Mesothelial cell of epicardium (in vitro differentiated cells): ENCODE measurements at regions not wholly inside any gene's neighbourhood (a gene's known extent, or its start where the extent isn't known, plus 50 kb on each side); places are given as distances from the start of the nearest gene placed in this dataset.

Experiments used
- DNase-seq, 2 experiments: peaks; one replicate each; pipeline ENCODE4 v3.0.0; 2021; ENCODE audit warnings: low spot score in 2 of 2; ENCODE audit not compliant: unreplicated experiment in 2 of 2
- H3K27ac Mint-ChIP-seq: 2 replicates; pipeline ENCODE4 v1.8.0; 2021; ENCODE audit warnings: mixed read lengths
- H3K27me3 Mint-ChIP-seq: 2 replicates; pipeline ENCODE4 v1.8.0; 2021; ENCODE audit warnings: low read depth, mixed read lengths
- H3K36me3 Mint-ChIP-seq: 2 replicates; pipeline ENCODE4 v1.8.0; 2021; ENCODE audit warnings: mixed read lengths
- H3K4me1 Mint-ChIP-seq: 2 replicates; pipeline ENCODE4 v1.8.0; 2021; ENCODE audit warnings: mixed read lengths
- H3K4me3 Mint-ChIP-seq: 2 replicates; pipeline ENCODE4 v1.8.0; 2021; ENCODE audit warnings: mild to moderate bottlenecking, moderate library complexity, mixed read lengths
- H3K9me3 Mint-ChIP-seq: 2 replicates; pipeline ENCODE4 v1.8.0; 2021; ENCODE audit warnings: mixed read lengths
- CTCF ChIP-seq: fragments of 200-600 bp; sonication (generic); IDR thresholded peaks from one replicate; pipeline ENCODE4 v1.5.0; 2021; ENCODE audit warnings: antibody characterized with exemption; ENCODE audit not compliant: unreplicated experiment

GRCh38 chr14:105897725-105898113, 371.3 kb downstream of the TMEM121 start:
- Mint-ChIP-seq H3K4me3 (no peak overlapping the region), H3K36me3 (no peaks in the 10 kb centered on the region), H3K4me1 (no peaks in the 10 kb centered on the region), H3K27ac (no peak overlapping the region), H3K27me3 (no peaks in the 10 kb centered on the region), H3K9me3 (peaks cover 18% of the 10 kb centered on the region)
- no peak for DNase-seq
- TF ChIP-seq CTCF, result no peak

GRCh38 chr14:105898482-105899010, 372.2 kb downstream of the TMEM121 start:
- DNase-seq, result no peak
- Mint-ChIP-seq H3K27ac (no peak overlapping the region), H3K27me3 (no peaks in the 10 kb centered on the region), H3K4me1 (no peaks in the 10 kb centered on the region), H3K36me3 (no peaks in the 10 kb centered on the region), H3K4me3 (no peak overlapping the region), H3K9me3 (peaks cover 18% of the 10 kb centered on the region)
- TF ChIP-seq CTCF, result no peak

- no peak for DNase-seq
- Mint-ChIP-seq H3K27me3 (no peaks in the 10 kb centered on the region), H3K4me1 (no peaks in the 10 kb centered on the region), H3K9me3 (peaks cover 18% of the 10 kb centered on the region), H3K36me3 (no peaks in the 10 kb centered on the region), H3K4me3 (no peak overlapping the region), H3K27ac (no peak overlapping the region)
- no peak for TF ChIP-seq CTCF
Measured at GRCh38 chr14:105899071-105899641, 372.8 kb downstream of the TMEM121 start.

GRCh38 chr14:105899657-105900397, 373.4 kb downstream of the TMEM121 start:
- no peak for DNase-seq
- Mint-ChIP-seq H3K27ac (no peak overlapping the region), H3K4me1 (no peaks in the 10 kb centered on the region), H3K9me3 (peaks cover 18% of the 10 kb centered on the region), H3K27me3 (no peaks in the 10 kb centered on the region), H3K4me3 (no peak overlapping the region), H3K36me3 (no peaks in the 10 kb centered on the region)
- TF ChIP-seq CTCF, result no peak

- peaks cover 17% of the 10 kb centered on the region for H3K9me3 Mint-ChIP-seq
- peaks cover under 1% of the 10 kb centered on the region for H3K36me3 Mint-ChIP-seq
- no peak for TF ChIP-seq CTCF
- H3K27me3 Mint-ChIP-seq, result no peaks in the 10 kb centered on the region
- no peak overlapping the region for H3K27ac Mint-ChIP-seq
- H3K4me1 Mint-ChIP-seq, result no peaks in the 10 kb centered on the region
- H3K4me3 Mint-ChIP-seq, result no peak overlapping the region
- DNase-seq, result no peak
Measured at GRCh38 chr14:105900398-105901160, 374.2 kb downstream of the TMEM121 start.
